HG03175 (cell line): ENCODE measurements at regions not wholly inside any gene's neighbourhood (a gene's known extent, or its start where the extent isn't known, plus 50 kb on each side); places are given as distances from the start of the nearest gene placed in this dataset.

ENCODE experiments used
- ATAC-seq: cut with Tn5 transposase; IDR thresholded peaks from one replicate; pipeline ENCODE4 v1.9.1; 2021; ENCODE audit warnings: mild to moderate bottlenecking, moderate library complexity; ENCODE audit not compliant: unreplicated experiment

GRCh38 chrY:19167319-19168201, 394.0 kb upstream of the HSFY2 start:
- ATAC-seq = no peak

GRCh38 chrY:19148783-19149182, 375.2 kb upstream of the HSFY2 start:
- no peak for ATAC-seq

GRCh38 chrY:19146296-19146695, 372.8 kb upstream of the HSFY2 start:
- ATAC-seq = no peak

- ATAC-seq = no peak
Observed at GRCh38 chrY:19142093-19142492, 368.6 kb upstream of the HSFY2 start.

DNA sequence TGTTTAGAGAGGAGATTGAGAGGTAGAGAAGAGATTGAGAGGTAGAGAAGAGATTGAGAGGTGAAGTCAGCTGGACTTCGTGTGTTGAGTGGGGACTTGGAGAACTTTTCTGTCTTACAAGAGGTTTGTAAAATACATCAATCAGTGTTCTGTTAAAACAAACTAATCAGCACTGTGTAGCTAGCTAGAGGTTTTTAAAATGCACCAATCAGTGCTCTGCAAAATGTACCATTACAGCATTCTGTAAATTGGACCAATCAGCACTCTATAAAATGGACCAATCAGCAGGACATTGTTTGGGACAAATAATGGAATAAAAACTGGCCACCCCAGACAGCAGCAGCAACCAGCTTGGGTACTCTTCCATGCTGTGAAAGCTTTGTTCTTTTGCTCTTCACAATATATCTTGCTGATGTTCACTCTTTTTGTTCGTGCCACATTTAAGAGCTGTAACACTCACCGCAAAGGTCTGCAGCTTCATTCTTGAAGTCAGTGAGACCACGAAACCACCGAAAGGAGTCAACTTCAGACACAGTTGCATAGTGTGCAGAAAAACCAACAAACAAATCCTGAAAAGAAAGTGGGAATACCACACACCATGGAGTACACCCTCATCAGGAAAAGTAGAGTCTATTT, 366.9 kb upstream of the HSFY2 start:
- ATAC-seq = no peak

DNA sequence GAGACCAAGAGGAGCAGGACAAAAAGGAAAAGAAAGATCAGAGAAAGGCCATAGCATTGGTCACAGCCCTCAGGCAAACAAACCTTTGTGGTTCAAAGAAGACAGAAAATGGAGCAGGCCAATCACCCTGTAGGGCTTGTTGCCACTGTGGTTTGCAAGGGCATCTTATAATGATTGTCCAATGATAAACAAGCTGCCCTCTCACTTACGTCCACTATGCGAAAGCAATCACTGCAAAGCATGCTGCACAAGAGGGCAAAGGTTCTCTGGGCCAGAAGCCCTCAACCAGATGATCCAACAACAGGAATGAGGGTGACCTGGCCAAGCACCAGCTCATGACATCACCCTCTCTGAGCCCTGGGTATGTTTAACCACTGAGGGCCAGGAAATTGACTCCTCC, 360.9 kb upstream of the HSFY2 start:
- ATAC-seq = no peak

DNA sequence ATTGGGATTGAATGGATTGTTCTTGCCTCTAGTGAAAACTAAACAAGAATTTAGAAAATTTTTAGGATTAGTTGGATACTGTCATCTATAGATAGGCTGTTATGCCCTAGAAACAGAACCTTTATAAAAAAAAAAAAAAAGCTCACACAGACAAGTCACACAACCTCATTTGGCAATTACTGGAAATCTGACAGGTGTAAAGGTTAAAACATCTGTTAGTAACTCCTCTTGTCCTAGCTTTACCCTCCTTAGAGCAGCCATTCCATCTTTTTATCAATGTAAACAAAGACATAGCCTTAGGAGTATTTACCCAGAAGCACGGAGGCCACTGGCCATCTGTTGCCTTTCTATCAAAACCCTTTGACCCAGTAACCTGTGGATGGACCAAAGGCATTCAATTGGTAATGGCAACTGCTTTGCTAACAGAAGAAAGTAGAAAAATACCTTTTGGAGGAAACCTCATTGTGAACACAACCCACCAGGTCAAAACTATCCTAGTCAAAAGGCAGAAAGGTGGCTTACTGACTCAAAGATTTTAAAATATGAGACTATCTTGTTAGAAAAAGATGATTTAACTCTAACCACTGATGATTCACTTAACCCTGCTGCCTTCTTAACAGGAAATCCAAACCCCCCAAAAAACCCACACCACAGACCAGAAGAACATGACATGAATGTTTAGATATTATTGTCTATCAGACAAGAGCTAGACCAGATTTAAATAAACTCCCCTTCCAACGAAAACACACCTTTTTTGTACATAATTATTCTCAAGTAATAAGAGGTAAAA, 357.2 kb upstream of the HSFY2 start:
- no peak for ATAC-seq

DNA sequence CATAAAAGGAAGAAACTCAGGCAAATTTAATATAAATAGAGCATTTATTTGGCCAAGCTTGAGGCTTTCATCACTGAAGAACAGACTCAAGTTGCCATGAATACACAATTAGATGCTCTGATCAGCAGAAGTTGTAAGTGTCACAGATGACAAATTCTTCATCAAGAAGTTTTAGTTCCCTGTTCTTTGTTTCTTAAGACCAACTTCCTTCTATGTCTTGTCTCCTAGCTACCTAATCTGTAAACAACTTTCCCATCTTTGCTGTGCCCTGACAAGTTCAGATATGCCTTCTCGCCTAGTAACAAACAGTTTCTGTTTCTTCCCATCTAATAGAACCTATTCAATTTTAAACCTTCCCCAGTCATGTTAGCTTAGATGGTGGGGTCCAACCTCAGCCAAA, 353.4 kb upstream of the HSFY2 start:
- ATAC-seq = no peak

GRCh38 chrY:19124609-19125008, 351.1 kb upstream of the HSFY2 start:
- ATAC-seq = no peak

GRCh38 chrY:19122450-19122849, 348.9 kb upstream of the HSFY2 start:
- no peak for ATAC-seq

DNA sequence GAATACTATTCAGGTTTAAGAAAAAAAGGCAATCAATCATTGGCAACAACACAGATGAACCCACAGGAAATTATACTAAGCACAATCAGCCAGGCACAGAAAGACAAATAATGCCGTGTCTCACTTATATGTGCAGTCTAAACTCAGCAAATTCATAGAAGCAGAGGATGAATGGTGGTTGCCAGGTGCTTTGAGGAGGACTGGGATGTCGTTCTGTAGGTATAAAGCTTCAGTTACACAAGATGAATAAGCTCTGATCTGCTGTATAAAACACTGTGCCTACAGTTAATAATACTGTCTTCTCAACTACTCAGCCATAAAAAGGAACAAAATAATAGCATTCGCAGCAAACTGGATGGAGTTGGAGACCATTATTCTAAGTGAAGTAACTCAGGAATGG, 324.8 kb upstream of the HSFY2 start:
- no peak for ATAC-seq

DNA sequence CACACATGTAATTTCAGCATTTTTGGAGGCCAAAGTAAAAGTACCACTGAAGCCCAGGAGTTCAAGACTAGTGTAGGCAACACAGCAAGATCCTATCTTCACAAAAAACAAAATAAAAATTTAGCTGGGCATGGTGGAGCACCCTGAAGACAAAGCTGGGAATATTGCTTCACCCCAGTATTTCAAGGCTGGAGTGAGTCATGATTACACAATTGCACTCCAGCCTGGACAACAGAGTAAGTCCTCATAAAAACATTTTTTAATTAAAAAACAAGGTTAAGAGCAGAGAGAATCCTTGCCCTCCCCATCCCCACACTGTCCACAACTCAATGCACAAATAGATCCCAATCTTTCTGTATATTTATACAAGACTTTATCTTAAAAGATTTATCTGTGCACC, 321.9 kb upstream of the HSFY2 start:
- ATAC-seq = no peak

DNA sequence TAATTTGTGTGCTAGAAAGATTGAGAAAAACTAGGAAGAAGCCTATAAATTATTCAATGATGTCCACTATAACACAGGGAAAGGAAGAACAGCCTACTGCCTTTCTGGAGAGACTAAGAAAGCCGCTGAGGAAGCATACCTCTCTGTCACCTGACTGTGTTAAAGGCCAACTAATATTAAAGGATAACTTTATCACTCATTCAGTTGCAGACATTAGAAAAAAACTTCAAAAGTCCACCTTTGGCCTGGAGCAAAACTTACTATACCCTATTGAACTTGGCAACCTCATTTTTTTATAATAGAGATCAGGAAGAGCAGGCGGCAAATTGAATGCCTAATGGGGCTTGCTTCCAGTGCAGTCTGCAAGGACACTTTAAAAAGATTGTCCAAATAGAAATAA, 309.5 kb upstream of the HSFY2 start:
- no peak for ATAC-seq

DNA sequence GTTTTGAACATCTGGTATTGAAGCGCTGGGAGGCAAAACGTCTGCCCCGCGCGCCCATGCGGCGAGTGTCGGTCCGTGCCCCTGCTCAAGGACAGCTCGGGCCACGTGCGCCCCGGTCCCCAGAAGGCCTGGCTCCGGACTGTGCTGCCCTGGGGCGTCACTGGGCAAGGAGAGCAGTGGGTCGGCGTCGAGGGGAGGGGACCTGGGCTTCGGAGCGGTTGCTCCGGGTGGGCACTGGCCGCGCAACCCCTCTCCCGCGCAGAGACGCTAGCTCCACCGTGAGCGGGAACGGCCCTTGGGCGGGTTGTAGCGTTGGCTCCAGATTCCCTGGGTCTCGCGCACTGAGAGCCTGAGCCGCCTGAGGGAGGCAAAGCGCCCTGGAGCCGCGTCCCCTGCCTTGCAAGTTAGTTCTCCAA, 304.2 kb upstream of the HSFY2 start:
- ATAC-seq = no peak

GRCh38 chrY:19076846-19077697, 303.5 kb upstream of the HSFY2 start:
- no peak for ATAC-seq

DNA sequence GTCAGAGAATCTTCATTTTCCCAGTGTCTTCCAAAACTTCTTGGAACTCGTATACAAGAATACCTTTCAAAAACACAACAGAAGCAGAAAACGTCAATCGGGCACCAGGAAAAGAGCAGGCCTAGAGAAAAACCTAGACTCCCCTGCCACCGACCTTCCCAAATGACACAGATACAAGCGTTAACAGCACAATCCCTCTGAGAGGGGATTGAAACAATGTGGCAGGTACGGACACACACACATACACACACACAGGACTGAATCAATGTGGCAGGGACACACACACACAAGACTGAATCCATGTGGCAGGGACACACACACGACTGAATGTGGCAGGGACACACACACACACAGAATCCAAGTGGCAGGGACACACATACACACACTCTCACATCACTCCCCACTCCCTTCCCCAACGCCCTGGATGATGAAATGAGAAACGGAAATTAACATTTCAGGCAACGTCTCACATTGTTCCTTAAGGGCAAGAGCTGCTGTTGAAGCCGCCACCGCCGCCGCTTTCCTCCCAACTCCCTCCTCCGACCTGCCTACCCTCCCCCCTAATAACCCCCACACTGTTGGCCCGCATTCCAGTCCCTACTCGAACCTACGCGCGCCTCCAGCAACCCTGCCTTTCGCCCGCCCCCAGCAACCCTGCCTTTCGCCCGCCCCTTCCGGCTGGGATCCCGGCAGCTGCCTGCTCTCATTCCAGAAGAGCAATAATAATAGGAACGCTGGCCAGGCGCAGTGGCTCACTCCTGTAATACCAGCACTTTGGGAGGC, 302.1 kb upstream of the HSFY2 start:
- no peak for ATAC-seq

DNA sequence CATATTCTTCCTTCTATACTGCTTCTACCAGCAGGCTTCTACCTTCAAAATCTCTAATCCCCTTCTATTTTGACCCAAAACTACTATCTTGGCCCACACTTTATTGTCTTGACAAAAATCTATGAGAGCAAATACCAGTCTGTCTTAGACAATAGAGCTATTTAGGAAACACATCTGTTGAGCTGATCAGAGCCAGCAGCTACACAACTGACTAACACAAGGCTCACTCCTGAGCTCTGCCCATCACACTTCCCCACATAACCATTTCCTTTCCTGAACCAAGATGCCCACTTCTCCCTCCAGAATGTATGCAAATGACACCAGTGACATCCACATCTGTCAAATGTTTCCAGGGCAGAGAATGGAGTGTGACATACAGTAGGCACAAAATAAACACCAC, 293.9 kb upstream of the HSFY2 start:
- no peak for ATAC-seq

DNA sequence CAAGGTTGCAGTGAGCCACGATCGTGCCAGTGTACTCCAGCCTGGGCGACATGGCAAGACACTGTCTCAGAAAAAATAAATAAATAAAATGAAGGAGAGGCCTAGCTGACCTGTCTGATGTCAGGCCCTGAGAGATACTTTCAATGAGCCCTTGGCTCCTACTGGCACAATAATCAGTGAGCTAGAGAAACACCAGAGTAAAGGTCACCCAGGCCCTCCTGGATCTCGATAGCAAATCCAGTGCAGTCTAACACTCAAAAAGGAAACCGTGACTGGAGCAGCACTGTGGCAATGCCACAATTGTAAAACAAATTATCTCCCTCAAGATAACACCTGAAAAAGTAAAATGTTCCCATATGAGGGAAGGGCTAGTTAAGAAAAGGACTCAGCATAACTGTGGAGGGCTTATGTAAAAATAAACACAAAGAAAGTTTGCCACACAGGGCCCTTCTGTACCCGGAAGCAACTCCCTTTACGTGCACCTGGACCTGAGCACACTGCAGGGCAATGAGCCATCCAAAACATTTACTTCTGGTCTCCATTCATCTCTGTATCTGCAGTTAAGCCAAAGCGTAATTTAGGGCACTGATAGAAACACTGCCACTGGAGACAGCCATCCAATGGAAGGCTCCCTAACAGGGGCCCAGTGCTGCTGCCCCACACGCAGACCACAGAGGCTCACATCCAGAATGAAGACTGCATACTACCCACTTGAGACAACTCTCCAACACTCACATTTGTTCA, 293.1 kb upstream of the HSFY2 start:
- no peak for ATAC-seq

DNA sequence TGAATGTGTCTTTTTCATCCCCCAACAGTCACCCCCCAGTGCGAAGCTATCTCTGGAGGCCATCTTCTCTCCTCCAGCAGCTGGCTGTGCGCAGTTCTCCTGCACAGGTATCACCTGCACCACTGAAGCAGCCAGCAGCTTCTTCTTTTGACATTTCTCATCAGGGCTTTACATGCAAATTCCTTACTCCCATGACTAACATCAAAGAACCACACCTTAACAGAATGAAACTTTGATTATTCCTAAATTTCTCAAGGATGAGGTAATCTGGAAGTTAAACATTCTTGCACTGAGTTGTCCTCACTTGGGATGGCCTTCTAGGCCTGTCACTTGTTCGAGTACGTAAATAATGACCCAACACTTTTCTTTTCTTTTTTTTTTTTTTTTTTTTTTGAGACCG, 291.6 kb upstream of the HSFY2 start:
- ATAC-seq = no peak
